ENCODE measurements at regions not wholly inside any gene's neighbourhood (a gene's known extent, or its start where the extent isn't known, plus 50 kb on each side); places are given as distances from the start of the nearest gene placed in this dataset.

DNA sequence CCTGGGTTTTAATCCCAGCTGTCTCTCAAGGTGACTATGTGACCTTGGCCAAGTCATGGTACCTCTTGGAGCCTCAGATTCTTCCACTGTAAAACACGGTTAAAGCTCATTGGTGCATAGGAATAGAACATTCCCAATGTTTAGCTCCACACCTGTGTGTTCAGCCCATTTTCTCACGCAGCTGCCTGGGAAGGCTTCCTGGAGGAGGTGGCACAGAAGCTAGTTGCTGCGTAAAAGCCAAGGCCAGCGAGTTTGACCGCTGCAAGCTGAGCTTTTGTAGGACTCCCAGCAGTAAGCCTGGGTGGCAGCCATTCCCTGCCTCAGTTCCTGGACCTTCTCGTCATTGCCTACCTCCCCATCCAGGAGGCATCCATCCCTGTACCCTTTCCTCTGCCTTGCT lies 326.6 kb downstream of the RPS24 start:
- DNase-seq (ENCODE audit: insufficient read length, low spot score) (no peak), FAIRE-seq (no peak)
- TF ChIP-seq, protein P1, sequence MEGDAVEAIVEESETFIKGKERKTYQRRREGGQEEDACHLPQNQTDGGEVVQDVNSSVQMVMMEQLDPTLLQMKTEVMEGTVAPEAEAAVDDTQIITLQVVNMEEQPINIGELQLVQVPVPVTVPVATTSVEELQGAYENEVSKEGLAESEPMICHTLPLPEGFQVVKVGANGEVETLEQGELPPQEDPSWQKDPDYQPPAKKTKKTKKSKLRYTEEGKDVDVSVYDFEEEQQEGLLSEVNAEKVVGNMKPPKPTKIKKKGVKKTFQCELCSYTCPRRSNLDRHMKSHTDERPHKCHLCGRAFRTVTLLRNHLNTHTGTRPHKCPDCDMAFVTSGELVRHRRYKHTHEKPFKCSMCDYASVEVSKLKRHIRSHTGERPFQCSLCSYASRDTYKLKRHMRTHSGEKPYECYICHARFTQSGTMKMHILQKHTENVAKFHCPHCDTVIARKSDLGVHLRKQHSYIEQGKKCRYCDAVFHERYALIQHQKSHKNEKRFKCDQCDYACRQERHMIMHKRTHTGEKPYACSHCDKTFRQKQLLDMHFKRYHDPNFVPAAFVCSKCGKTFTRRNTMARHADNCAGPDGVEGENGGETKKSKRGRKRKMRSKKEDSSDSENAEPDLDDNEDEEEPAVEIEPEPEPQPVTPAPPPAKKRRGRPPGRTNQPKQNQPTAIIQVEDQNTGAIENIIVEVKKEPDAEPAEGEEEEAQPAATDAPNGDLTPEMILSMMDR (IDR thresholded peaks at IDR 0.05; ENCODE audit: insufficient read depth, missing control alignments) = no peak

DNA sequence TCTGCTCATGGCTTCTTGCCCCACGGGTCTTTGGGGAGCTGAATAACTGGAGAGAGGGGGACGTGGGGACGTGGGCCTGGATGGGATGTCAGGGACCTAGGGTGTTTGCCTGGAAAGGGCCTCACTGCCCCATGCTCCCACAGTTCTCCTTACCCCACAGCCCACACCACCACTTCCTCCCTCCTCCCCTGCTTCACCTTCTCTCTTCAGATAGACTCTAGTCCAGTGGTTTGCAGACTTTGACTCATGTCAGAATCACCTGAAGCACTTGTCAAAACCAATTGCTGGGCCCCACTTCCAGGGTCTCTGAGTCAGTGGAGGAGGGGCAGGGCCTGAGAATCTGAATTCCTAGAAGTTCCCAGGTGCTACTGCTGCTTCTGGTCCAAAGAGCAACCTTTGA lies 327.4 kb downstream of the RPS24 start:
- FAIRE-seq (no peak), DNase-seq (ENCODE audit: insufficient read length, low spot score) (no peak)
- TF ChIP-seq, protein P1 (IDR thresholded peaks at IDR 0.05; ENCODE audit: insufficient read depth, missing control alignments) = no peak

DNA sequence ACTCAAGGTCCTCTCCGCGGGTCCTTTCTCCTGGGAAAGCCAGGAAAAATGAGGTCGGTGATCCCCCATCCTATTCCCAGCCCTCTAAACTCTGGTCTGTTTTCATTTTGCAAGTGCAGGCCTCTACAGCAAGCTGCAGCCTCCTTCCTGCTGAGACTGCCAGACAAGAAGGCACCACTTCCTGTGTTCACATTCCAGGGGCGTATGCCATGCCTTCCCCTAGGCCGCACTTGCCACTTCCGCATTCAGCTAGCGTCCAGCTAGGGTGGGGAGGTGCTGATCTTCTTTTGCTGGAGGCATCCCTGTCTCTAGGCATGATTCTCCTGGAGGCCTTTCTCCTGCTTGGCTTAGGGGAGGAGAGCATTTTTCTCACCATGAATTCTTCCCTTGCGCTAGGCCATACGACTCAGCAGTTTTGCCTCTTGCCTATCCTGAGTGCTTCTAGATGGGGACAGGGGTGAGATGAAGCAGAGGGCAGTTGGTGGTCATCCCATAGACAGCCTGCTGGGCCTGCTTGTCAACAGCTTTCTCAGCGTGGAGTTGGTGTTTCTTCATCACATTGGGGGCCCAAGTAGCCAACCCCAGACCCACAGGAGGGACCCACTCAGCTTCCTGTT lies 328.9 kb downstream of the RPS24 start:
- TF ChIP-seq, protein P1 (IDR thresholded peaks at IDR 0.05; ENCODE audit: insufficient read depth, missing control alignments) = no peak
- FAIRE-seq = no peak
- DNase-seq (ENCODE audit: insufficient read length, low spot score) = no peak

DNA sequence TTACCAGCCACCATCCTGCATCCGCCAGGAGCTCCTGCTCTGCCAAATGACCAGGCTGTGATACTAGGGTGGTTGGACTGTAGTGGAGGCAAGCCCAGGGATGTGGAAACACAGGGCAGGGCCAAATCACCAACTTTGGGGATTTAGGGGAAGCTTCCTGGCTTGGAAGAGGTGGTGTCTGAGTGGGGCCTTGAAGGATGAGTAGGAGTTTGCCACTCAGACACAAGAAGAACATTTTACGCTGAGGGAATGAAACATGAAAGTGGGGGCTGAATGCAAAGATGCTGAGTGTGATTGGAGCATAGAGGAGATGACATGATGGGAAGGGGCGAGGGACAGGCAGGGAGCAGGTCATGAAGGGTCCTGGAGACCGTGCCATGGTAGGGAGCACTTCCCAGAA lies 329.5 kb downstream of the RPS24 start:
- DNase-seq (ENCODE audit: insufficient read length, low spot score) (no peak), FAIRE-seq (no peak)
- TF ChIP-seq, protein P1 (IDR thresholded peaks at IDR 0.05; ENCODE audit: insufficient read depth, missing control alignments) = no peak

DNA sequence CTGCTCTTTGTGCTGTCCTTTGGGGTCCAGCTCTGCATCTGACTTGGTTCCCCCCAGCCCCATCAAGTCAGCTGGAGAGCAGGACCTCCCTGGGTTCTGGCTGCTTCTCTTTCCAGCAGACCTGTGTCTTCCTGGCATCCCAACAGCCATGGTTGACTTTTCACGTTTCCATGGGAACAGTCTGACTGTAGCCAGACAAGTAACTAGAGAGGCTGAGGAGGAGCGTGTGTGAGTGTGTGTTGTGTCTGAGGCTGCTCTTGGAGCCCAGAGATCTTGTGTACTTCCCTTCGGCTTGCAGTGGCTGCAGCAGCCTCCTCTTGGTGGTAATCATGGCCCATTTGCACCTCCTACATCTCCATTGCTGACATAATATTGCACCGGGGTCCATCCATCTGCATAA lies 332.0 kb downstream of the RPS24 start:
- TF ChIP-seq, protein P1 (IDR thresholded peaks at IDR 0.05; ENCODE audit: insufficient read depth, missing control alignments) = no peak
- FAIRE-seq = no peak
- no peak for DNase-seq (ENCODE audit: insufficient read length, low spot score)

DNA sequence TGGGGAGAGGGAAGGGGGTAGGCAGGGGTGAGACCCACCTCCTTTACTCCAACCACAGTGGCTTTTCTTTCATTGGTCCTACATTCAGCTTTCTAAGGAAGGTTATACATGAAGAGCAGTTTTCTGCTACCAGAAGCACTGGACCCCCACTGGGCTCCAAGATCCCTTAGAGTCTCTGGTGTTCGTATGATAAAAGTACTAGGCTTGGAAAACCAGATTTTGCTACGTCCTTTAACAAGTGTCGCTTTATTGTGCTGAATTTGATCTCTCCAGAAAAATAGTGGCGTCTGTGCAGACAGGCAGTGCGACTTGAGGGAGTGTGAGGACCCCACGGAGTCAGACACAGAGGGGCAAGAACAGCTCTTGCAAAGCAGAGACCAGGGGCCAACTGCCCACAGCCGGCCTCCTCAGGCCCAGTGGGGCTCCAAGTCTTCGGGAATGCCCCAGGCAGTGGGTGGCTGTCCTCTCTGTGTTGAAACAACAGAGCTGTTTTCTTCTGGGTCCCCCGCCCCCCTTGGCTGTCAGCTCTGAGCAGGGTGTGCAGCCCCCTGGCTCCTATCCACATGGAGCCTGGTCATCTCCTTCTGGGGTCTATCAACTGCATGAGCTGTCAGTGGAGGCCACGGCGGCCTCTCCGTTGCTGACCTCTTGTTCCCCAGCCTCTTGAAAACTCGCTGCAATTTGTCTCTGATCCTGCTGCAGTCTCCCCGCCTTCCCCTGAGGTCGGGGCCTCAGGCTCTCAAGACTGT lies 333.2 kb downstream of the RPS24 start:
- TF ChIP-seq, protein P1 (IDR thresholded peaks at IDR 0.05; ENCODE audit: insufficient read depth, missing control alignments) = no peak
- FAIRE-seq = no peak
- DNase-seq (ENCODE audit: insufficient read length, low spot score) = no peak

DNA sequence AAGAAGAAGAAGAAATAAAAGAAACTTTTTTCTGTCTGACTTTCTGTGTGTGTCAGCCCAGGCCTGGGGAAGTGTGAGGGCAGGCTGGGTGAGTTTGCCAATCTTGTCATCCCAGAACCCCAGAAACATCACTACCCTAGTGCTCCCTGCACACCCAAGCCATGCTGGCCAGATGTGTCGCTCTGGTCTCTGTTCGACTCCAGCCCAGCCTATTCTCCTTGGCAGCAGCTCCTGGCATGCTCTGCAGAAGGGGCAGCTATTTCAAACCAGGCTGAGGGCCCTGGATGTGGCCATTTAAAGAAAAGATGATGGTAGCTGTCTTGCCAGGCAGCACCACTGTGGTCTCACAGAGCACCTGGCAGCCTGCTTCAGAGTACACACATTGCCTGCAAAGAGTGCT lies 334.1 kb downstream of the RPS24 start:
- TF ChIP-seq, protein P1 (IDR thresholded peaks at IDR 0.05; ENCODE audit: insufficient read depth, missing control alignments) = no peak
- DNase-seq (ENCODE audit: insufficient read length, low spot score) = no peak
- FAIRE-seq = no peak

Data from D721Med (cell line).